ENCODE measurements at regions not wholly inside any gene's neighbourhood (a gene's known extent, or its start where the extent isn't known, plus 50 kb on each side); places are given as distances from the start of the nearest gene placed in this dataset.

DNA sequence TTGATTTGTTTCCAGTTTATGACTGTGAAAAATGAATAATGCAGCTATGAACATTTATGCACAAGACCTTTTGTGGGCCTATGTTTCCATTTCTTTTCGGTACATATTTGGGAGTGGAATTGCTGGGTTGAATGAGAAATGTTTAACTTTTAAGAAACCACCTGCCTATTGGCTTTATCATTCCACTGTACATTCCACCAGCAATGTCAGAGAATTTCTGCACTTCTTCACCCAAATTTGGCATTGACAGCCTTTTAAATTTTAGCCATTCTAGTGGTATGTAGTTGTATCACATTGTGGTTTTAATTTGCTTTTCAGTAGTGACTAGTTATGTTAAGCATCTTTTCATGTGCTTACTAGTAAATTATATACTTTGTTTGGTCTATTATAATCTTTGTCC, 317.0 kb upstream of the TMTC1 start:
- no peak for DNase-seq (ENCODE audit: low spot score)

DNA sequence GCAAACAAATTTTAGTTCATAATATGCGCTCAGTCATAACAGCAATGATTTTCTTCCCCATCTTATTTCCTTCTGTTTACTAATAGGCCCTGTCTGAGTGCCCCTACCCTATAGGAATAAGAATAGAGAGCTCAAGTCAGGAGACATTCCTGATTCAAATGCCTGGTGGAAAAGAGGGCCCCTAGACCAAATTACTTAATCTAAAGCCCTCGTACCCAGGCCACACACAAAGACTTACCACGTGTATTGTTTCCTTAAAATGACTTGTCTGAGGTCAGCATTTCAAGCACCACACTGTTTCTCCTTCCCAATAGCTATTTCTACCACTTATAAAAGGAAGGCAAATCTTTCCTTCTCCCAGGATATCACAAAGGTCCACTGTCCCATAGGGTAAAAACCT, 314.9 kb upstream of the TMTC1 start:
- no peak for DNase-seq (ENCODE audit: low spot score)

- DNase-seq (ENCODE audit: low spot score): no peak
Measured at GRCh38 chr12:30095511-30095910, 311.8 kb upstream of the TMTC1 start.

DNA sequence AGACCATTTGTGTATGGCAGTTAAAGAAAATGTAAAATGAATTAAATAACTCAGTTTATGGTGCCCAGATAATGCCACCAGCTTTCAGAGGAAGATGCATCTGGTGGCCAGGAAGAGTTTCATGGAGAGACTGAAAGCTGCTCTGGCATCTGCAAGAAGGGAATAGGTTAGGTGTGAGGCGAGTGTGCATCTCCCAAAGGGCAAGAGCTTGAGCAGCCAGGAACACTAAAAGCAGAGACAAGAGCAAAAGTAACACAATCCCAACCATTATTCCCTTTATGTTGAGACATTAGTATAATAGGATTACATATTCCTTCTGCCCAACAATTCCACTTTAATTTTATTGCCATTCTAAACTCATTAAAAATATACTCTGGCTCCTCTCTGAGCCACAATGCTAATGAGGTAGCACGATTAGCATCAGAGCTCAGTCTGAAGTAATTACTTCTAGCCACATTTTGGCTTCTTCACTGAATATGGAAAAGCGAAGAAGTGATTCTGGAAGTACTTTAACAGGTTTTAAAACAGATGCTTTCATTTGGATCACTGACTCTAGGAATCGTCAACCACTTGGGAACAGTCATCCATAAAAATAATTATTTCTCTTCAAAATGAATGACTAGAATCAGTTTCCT, 309.4 kb upstream of the TMTC1 start:
- DNase-seq (ENCODE audit: low spot score): no peak

- no peak for DNase-seq (ENCODE audit: low spot score)
Measured at GRCh38 chr12:30090258-30090657, 306.5 kb upstream of the TMTC1 start.

DNA sequence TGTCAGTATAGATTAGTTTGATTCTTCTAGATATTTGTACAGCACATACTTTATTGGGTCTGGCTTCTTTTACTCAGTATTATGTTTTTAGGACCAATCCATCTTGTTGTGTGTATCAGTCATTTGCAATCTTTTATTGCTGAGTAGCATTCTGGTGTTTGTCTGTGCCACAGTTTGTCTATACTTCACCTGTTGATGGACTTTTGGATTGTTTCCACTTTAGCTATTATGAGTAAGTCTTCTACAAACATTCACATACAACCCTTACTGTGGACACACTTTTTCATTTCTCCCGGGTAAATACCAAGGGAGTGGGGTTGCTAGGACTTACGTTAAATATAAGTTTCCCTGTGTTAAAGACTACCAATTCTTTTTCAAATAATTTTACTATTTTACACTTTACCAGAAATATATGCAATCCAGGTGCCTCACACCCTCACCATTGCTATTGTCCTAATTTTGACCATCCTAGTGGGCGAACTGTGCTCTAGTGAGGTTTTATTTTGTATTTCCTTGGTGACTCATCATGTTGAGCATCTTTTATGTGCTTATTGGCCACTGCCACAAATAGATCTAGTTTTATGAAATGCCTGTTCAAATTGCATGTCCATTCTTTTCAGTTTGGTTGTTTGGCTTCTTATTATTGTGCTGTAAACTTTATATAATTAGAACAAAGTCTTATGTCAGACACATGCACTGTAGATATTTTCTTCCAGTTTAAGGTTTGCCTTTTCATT, 304.7 kb upstream of the TMTC1 start:
- DNase-seq (ENCODE audit: low spot score): no peak

DNA sequence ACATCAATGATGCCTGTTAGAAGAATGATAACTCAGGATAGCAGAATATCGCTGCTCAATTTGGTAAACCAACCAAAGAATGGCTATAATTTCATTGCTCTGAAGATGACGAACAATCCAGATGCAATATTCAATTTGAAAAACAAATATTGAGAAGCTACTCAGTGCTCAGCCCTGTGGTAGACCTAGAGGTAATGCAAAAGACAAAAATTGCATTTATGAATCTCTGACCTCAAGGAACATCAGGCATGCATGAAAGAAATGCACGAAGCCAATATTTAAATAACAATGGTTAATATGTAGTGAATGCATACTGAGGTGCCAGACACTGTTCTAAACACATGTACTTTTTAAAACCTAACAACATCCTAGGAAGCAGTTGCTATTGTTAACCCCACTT, 298.6 kb upstream of the TMTC1 start:
- DNase-seq (ENCODE audit: low spot score): no peak

DNA sequence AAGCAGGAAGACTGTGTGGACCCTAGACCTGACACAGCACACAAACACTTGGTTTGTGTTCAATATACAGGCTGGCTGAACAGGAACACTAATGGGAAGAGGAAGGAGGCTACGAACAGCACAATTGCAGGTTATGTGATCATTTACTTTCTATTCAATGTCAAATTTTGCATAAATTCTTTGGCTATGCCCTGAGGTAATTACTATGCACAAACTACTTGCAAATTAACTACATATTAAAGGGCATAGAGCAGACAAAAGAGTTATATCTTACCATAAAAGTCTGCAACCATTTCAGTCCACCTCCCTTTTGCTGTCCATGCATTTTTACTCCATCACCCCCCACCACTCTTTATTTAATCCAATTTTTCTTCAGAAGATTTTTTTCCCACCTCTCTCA, 291.2 kb upstream of the TMTC1 start:
- DNase-seq (ENCODE audit: low spot score): no peak

DNA sequence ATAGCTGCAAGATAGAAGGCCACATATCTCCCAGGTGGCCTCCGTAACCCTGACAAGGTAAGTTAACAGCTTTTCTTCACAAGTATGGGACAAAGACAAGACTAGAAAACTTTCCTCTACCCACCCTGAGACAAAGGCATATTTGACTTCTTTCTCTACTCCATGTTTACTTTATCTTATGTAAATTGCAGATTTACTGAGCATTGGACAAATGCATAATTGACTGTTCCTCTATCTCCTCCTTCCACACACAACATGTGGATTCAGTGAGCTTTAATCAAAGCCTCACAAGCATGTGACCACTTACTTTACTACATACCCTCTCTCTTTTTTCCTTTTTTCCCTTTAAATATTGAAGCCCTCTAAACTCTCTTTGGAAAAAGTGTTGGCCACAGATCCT, 289.1 kb upstream of the TMTC1 start:
- no peak for DNase-seq (ENCODE audit: low spot score)

- DNase-seq (ENCODE audit: low spot score): no peak
Measured at GRCh38 chr12:30067146-30067545, 283.4 kb upstream of the TMTC1 start.

DNA sequence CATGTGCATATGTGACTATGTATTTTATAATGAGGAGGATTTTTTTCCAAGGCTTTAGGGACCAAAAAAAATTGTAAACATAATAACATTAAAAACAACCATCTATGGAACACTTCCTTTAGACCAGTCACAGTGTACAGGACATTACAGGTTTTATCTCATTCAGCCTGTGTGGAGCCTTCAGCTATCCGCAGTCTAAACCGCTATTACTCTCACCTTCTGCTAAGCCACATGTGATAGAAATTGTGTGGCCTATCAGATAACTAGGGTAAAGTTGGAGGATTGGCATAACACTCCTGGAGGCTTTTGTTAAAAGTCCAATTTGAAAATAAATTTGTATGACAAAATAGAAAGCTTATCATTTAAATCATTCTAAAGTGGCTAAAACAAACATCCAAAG, 281.2 kb upstream of the TMTC1 start:
- no peak for DNase-seq (ENCODE audit: low spot score)

GRCh38 chr12:30063435-30063945, 279.7 kb upstream of the TMTC1 start:
- DNase-seq (ENCODE audit: low spot score): no peak

DNA sequence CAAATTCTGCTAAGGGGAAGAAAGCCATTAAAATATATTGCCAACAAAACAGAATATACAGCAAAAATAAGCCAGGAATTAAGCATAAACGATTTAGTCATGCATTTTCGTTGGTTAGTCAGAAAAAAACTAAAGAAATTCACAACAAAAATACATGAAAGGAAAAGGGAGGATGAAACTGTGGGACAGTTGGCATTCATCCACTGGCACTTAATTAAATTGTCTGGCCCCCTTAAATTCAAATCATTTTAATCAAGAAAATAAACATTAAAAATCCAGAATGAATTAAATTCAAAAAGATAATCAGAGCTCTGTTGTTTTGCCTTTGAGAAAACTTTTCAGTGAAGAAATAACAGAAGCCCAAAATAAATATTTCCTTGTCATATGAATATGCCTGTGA, 264.6 kb upstream of the TMTC1 start:
- no peak for DNase-seq (ENCODE audit: low spot score)

DNA sequence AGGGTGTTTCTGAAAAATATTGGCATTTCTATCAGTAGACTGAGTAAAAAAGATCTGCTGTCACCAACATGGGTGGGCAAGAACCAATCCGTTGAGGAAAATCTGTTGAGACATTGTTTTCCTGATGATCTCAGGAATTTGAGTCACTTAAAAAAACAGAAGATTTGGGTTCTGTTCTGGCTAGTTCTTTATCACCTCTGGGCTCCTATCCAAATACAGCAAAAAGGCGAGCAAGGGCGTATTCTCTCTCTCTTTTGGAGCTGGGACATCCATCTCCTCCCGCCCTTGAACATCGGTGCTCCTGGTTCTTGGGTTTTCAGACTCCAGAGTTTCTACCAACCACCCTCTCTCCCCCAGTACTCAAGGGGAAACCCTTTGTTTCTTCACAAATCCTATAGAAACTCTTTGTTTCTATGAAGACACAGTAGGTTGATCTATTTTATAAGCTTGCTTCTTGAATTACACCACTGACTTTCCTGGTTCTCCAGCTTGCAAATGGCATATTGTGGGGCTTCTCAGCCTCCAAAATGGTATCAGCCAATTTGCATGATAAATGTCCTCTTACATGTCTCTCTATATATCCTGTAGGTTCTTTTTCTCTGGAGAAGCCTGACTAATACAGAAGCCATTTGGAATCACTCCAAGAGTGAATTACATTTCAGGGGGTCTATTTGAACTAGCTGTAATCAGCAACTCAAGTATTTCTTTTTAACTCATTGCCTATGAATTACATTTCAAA, 263.9 kb upstream of the TMTC1 start:
- no peak for DNase-seq (ENCODE audit: low spot score)

DNA sequence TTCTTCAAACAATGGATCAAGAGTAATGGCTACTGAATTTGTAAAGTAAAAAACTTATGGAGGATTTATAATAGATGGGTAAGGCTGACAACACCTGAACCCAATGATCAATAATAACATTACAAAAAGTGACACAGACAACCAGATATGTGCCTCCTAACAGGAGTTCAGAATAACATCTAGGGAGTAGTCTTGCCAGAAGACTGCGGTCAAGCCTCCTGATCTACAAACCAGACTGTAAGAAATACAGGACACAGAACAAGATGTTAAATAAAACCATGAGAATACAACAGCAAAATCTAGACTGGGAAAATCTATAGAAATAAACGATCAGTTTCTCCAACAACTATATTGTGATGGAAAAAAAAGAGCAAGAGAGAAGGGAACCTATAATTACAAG, 262.6 kb upstream of the TMTC1 start:
- no peak for DNase-seq (ENCODE audit: low spot score)

DNA sequence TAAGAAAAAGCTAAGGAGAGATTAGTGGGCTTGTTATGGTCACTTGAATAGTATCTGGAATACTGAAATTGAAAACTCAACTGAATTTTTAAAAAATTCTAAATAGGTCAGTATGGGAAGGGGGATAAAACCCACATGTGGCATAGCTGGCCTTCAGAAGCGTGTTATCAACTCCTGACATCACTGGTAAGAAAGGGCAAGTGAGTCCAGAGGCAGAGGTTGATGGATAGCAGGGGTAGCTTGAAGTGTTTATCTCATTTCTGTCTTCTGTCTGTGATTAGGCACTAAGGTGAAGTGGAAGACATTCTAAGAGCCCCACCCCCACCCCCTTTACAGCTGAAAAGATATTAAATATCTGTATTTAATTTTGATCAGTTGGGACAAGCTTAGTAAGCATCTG, 261.4 kb upstream of the TMTC1 start:
- no peak for DNase-seq (ENCODE audit: low spot score)

- DNase-seq (ENCODE audit: low spot score): no peak
Measured at GRCh38 chr12:30044206-30044605, 260.5 kb upstream of the TMTC1 start.

GRCh38 chr12:30043151-30043847, 259.6 kb upstream of the TMTC1 start:
- DNase-seq (ENCODE audit: low spot score): no peak

DNA sequence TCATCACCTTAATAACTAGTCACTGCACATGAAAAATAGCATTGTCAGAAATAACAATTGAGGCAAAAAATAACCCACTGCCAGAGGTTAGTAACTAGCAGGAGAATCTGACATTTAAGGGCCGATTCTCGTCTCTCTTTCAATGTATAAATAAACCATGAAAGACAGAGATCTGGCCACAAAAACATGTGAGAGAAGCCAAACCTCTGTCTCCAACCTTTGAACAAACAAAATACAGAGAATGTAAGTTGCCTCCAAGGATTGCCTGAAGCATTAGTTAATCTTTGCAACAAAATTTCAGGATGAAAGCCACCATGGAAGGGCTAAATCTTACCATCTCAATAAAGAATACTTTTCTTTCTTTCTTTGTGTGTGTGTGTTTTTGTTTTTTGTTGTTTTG, 257.4 kb upstream of the TMTC1 start:
- no peak for DNase-seq (ENCODE audit: low spot score)

GRCh38 chr12:30030693-30031374, 247.1 kb upstream of the TMTC1 start:
- no peak for DNase-seq (ENCODE audit: low spot score)

DNA sequence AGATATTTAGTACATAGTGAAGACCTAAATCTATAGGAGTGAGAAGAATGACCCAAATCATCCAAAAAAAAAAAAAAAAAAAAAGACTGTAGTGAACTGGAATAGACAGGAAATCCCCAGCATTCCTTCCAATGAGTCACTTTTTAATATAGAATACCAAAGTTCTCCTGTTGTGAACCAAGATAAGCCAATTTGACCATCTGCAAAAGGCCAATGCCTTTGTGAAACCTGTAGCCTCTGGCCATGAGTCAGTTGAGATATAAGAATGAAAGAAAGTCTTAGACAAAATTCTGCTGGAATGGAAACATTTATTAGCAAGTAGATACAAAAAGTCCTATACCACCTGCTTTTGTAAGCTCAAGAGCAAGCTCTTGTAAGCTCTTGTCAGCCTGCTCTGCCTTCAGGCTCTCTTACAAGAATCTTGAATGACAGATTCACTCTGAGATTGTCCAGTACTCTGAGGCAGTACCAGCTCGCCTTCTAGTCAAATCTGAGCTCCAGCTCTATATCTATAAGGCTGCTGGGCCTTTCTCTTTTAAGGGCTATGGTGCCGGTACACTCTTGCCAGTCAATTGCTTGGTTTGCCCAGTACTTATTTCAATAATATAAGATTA, 243.0 kb upstream of the TMTC1 start:
- no peak for DNase-seq (ENCODE audit: low spot score)

All from HT-29 (cell line).